22Rv1 (cell line): ENCODE measurements at regions not wholly inside any gene's neighbourhood (a gene's known extent, or its start where the extent isn't known, plus 50 kb on each side); places are given as distances from the start of the nearest gene placed in this dataset.

ENCODE experiments used
- H3K27ac ChIP-seq: fragments of 450-650 bp; 2 replicates; pipeline ENCODE4 v1.5.1; 2017
- ZFX ChIP-seq: fragments of 450-650 bp; IDR thresholded peaks from 2 replicates; pipeline ENCODE4 v1.6.1; 2017; ENCODE audit warnings: antibody characterized with exemption, borderline replicate concordance
- TF ChIP-seq, protein P1 (sequence below): fragments of 450-650 bp; IDR thresholded peaks from 2 replicates; pipeline ENCODE4 v1.5.1; 2017; ENCODE audit warnings: mild to moderate bottlenecking

DNA sequence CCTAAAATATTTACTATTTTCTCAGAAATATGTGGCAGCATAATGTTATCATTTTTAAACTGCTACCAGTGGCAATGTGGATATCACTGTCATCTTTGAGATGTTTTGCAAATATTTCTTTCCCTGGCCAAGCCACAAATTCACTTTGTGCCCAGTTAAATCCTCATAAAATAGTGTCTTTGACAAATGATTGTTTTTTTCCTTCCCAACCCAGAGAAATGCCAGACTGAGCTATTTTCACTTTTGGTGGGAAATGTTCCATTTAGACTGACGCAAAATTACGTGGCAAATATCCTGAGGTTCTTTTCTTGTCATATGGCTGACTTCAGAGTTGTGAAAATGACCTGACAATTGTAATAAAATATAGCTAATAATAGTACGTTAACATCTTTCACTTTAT lies 807.0 kb upstream of the SOX9 start:
- TF ChIP-seq, protein P1, sequence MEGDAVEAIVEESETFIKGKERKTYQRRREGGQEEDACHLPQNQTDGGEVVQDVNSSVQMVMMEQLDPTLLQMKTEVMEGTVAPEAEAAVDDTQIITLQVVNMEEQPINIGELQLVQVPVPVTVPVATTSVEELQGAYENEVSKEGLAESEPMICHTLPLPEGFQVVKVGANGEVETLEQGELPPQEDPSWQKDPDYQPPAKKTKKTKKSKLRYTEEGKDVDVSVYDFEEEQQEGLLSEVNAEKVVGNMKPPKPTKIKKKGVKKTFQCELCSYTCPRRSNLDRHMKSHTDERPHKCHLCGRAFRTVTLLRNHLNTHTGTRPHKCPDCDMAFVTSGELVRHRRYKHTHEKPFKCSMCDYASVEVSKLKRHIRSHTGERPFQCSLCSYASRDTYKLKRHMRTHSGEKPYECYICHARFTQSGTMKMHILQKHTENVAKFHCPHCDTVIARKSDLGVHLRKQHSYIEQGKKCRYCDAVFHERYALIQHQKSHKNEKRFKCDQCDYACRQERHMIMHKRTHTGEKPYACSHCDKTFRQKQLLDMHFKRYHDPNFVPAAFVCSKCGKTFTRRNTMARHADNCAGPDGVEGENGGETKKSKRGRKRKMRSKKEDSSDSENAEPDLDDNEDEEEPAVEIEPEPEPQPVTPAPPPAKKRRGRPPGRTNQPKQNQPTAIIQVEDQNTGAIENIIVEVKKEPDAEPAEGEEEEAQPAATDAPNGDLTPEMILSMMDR: no peak
- no peak for TF ChIP-seq ZFX

DNA sequence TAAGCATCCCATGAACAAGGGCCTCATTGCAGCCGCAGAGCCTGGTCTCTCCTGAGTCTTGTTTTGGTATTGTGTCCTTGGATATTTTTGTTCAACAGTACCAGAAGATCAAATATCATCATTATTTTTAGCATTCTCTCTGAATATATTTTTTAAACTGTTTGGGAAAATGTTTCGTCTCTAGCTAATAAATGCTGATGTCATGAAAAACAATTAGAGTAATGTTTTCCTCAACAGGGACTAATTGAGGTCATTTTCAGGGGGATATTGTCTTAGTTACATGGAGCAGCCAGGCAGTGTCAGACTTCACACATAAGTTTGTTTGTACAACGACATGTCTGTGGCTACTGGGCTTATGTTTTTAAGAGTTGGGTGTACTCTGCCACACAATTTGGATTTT lies 805.3 kb upstream of the SOX9 start:
- no peak overlapping the region for H3K27ac ChIP-seq
- no peak for TF ChIP-seq ZFX
- TF ChIP-seq, protein P1: no peak

More for the DNA sequence above, 807.0 kb upstream of the SOX9 start:
- H3K27ac ChIP-seq: no peak overlapping the region

DNA sequence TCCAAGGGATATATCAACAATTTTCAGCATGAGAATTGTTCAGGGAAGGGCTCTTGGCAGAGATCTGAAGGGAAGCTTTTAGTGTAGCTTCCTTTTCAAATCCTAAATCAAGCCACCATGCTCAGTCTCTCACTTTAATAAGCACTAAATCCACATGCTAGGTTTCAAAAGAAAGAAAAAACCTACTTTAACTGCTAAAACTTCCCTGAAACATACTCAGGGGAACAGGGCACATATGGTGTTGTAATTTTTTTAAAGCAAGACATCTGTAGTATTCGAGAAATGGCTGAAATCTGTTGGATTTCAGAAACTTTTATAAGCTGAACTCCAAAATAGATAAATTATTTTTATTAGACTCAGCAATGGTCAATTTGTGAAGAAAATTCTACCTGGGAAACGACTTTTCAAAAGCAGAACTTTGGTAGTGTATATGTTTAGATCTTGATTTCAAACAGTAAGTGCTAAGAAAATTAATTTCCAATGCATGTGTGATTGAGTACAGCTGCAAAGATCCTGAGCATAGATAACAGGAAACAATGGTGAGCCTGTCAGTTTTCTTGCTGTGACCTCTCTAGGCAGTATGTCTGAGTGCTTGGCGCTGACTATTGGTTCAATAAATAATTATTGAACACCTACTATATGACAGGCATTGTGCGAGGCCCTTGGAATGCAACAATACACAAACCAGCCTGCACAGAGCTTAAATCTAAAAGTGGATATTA lies 804.5 kb upstream of the SOX9 start:
- H3K27ac ChIP-seq: no peak overlapping the region
- no peak for TF ChIP-seq ZFX
- TF ChIP-seq, protein P1: no peak

DNA sequence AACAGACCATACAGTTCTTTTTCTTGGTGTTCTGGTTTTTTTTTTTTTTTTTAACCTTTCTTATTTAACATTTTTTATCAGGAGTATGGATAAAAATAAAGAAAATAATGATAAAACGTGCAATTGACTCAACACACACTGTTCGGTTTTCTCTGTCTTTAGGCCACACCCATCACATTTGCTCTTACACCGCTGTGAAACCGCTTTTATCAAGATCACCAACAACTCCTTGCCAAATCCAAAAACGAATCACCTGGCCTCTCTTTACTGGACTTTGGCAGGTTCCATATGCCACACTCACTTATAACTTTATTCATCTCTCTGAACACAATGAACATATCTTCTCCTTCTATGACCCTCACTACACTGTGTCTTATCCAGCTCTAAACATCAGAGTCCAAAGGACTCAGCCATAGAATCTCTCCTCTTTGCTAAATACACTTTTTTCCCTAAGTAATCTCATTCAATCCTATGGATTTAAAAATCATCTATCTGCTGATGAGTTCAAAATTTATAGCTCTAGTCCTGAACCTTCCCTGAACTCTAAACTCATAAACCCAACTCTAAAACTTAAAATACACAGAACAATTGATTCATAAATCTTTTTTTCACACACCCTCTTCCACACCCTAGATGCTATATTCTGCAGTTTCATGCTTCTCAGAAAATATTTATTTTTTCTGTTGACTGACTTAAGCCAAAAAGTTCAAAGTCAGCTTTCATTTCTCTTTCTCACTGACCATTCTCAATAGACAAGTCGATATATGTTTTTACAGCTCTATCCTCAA lies 800.6 kb upstream of the SOX9 start:
- no peak overlapping the region for H3K27ac ChIP-seq
- no peak for TF ChIP-seq ZFX
- TF ChIP-seq, protein P1: no peak

DNA sequence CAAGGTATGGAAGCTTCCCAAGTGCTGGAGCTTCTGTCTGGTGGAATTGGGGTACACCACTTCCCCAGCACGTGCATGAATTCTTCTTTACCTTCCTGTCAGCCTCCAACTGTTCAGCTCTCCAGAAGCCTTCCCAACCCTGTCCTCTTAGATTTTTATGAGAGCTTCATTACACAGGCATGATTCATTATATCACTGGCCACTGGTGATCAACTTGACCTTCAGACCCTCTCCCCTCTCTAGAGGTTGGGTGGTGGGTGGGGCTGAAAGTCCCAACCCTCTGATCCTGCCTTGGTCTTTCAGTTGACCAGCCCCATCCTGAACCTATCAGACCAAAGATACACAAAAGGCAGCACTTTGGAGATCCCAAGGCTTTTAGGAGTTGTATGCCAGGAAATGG lies 795.7 kb upstream of the SOX9 start:
- H3K27ac ChIP-seq: no peak overlapping the region
- TF ChIP-seq ZFX: no peak
- TF ChIP-seq, protein P1: no peak

DNA sequence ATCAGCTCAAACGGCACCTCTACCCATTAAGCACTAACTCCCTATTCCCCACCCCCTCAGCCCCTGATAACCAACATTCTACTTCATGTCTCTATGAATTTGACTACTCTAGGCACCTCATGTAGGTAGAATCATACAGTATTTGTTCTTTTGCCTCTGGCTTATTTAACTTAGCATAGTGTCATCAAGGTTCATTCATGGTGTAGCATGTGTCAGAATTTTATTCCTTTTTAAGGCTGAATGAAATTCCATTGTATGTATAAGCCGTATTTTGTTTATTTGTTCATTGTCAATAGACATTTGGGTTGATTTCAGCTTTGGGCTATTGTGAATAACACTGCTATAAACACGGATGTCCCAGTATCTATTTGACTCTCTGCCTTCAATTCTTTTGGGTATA lies 794.9 kb upstream of the SOX9 start:
- no peak overlapping the region for H3K27ac ChIP-seq
- no peak for TF ChIP-seq ZFX
- TF ChIP-seq, protein P1: no peak

DNA sequence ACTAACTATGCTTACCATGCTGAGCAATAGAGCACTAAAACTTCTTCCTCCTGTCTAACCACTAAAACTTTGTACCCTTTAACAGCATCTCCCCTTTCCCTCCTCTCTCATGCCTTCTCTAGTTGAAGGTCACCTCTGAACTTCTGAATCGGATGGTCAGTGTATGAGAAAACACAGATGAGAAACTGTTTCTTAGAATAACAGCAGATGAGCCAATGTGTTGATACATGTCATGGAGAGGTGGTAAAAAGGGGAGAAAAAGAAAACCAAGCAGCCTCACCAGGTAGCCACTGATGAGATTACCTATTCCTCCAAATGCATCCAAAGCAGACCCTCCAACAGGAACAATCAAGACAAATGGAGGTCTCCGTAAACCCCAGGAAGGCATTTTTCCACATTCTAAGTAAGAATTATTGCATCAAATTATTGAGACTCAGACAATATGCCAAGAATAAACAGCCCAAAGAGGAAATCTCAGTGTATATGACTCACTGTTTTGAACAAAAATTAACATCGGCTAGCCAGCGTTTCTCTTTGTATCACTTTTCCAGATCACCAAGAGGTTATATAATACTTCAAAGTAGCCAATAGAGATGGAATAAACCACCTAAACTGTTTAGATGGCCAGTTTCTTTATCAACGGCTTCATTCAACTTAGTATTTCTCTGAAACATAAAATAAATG lies 793.3 kb upstream of the SOX9 start:
- TF ChIP-seq, protein P1: no peak
- no peak for TF ChIP-seq ZFX
- H3K27ac ChIP-seq: no peak overlapping the region
